Thoracic aorta (tissue), 2 donors: ENCODE measurements at regions not wholly inside any gene's neighbourhood (a gene's known extent, or its start where the extent isn't known, plus 50 kb on each side); places are given as distances from the start of the nearest gene placed in this dataset.
"Not testable (repeated sequence)": the region's sequence is repeated elsewhere in the genome, so short reads cannot be mapped to it uniquely, and the experiment has no call there.

Experiments
- ATAC-seq: fragments of 150-250 bp; one replicate; pipeline ENCODE4 v1.8.0; 2017; ENCODE audit warnings: low read depth; ENCODE audit not compliant: insufficient number of reproducible peaks, low FRiP score
- DNase-seq: peaks from one replicate; pipeline ENCODE4 v3.0.0-alpha.2; 2020; ENCODE audit warnings: low spot score
- H3K27ac ChIP-seq, 2 donors: fragments of 200-600 bp; sonication (generic); 1 replicate in 1 of 2; 2 replicates in 1 of 2; pipeline ENCODE4 v1.5.1; 2016; ENCODE audit warnings: mild to moderate bottlenecking in 2 of 2, moderate library complexity in 2 of 2
- H3K27me3 ChIP-seq: fragments of 200-600 bp; sonication (generic); replicated peaks from 2 replicates; pipeline ENCODE4 v1.6.0; 2016; ENCODE audit warnings: mild to moderate bottlenecking; ENCODE audit not compliant: insufficient read depth
- H3K36me3 ChIP-seq: fragments of 200-600 bp; sonication (generic); one replicate; pipeline ENCODE4 v1.5.1; 2016
- H3K4me1 ChIP-seq, 2 donors: fragments of 200-600 bp; sonication (generic); 1 replicate in 1 of 2; 2 replicates in 1 of 2; pipeline versions ENCODE4 v1.5.1 to v1.6.0; 2016; ENCODE audit warnings: low read depth in 2 of 2, mild to moderate bottlenecking in 1 of 2; ENCODE audit not compliant: control insufficient read depth in 1 of 2
- H3K4me3 ChIP-seq: fragments of 200-600 bp; sonication (generic); 2 replicates; pipeline ENCODE4 v1.5.1; 2016; ENCODE audit warnings: mild to moderate bottlenecking
- H3K9me3 ChIP-seq: fragments of 200-600 bp; sonication (generic); 2 replicates; pipeline ENCODE4 v1.5.1; 2016
- CTCF ChIP-seq: fragments of 200-600 bp; sonication (generic); IDR thresholded peaks from one replicate; pipeline ENCODE4 v1.5.1; 2019; ENCODE audit warnings: antibody characterized with exemption

- no peak overlapping the region for H3K4me3 ChIP-seq
- no peaks in the 10 kb centered on the region for H3K27me3 ChIP-seq
- H3K36me3 ChIP-seq: no peaks in the 10 kb centered on the region
- DNase-seq: no peak
- H3K4me1 ChIP-seq: no peaks in the 10 kb centered on the region
- no peak for TF ChIP-seq CTCF
- H3K9me3 ChIP-seq: no peaks in the 10 kb centered on the region
- H3K27ac ChIP-seq: no peak overlapping the region
- no peak for ATAC-seq
Measured at GRCh38 chr10:61211468-61211867, 241.7 kb downstream of the TMEM26 start.

GRCh38 chr10:61197057-61197456, 253.1 kb upstream of the RHOBTB1 start:
- Histone ChIP-seq H3K4me3 (no peak overlapping the region), H3K27ac (no peak overlapping the region), H3K36me3 (no peaks in the 10 kb centered on the region), H3K9me3 (no peaks in the 10 kb centered on the region), H3K4me1 (peaks cover 8 to 9% of the 10 kb centered on the region in 2 donors), H3K27me3 (no peaks in the 10 kb centered on the region)
- no peak for DNase-seq
- ATAC-seq: no peak
- TF ChIP-seq CTCF: no peak

- Histone ChIP-seq H3K36me3 (no peaks in the 10 kb centered on the region), H3K4me1 (peaks cover 8 to 9% of the 10 kb centered on the region in 2 donors), H3K4me3 (no peak overlapping the region), H3K27ac (no peak overlapping the region), H3K27me3 (no peaks in the 10 kb centered on the region), H3K9me3 (no peaks in the 10 kb centered on the region)
- no peak for TF ChIP-seq CTCF
- no peak for ATAC-seq
- DNase-seq: no peak
Measured at GRCh38 chr10:61195211-61195610, 251.2 kb upstream of the RHOBTB1 start.

GRCh38 chr10:61192589-61192988, 248.6 kb upstream of the RHOBTB1 start:
- not testable (repeated sequence) for H3K27ac ChIP-seq, H3K4me1 ChIP-seq, ATAC-seq, H3K36me3 ChIP-seq, H3K4me3 ChIP-seq, H3K27me3 ChIP-seq, H3K9me3 ChIP-seq, DNase-seq

- Histone ChIP-seq H3K36me3 (no peaks in the 10 kb centered on the region), H3K4me3 (no peak overlapping the region), H3K27ac (no peak overlapping the region), H3K4me1 (peaks cover 3 to 5% of the 10 kb centered on the region in 2 donors), H3K27me3 (no peaks in the 10 kb centered on the region), H3K9me3 (no peaks in the 10 kb centered on the region)
- ATAC-seq (no peak), DNase-seq (no peak)
- TF ChIP-seq CTCF: no peak
Measured at GRCh38 chr10:61192042-61192441, 248.1 kb upstream of the RHOBTB1 start.

GRCh38 chr10:61189912-61190311, 245.9 kb upstream of the RHOBTB1 start:
- DNase-seq (no peak), ATAC-seq (no peak)
- no peak for TF ChIP-seq CTCF
- H3K9me3 ChIP-seq: no peaks in the 10 kb centered on the region
- no peak overlapping the region for H3K4me3 ChIP-seq
- H3K27me3 ChIP-seq: no peaks in the 10 kb centered on the region
- no peaks in the 10 kb centered on the region for H3K4me1 ChIP-seq
- no peaks in the 10 kb centered on the region for H3K36me3 ChIP-seq
- no peak overlapping the region for H3K27ac ChIP-seq
